ENCODE measurements at regions not wholly inside any gene's neighbourhood (a gene's known extent, or its start where the extent isn't known, plus 50 kb on each side); places are given as distances from the start of the nearest gene placed in this dataset.
A peak's percentile ranks its signal among the peaks of the same experiment; 100 is the strongest.
"Not testable (repeated sequence)": the region's sequence is repeated elsewhere in the genome, so short reads cannot be mapped to it uniquely, and the experiment has no call there.

GRCh38 chr6:57708061-57708460, 390.6 kb downstream of the PRIM2 start:
- H3K4me3 ChIP-seq (ENCODE audit: low read depth, low read length); DNase-seq (ENCODE audit: low read depth, low spot score); H3K27ac ChIP-seq (ENCODE audit: low read depth, low read length); POLR2A ChIA-PET; H3K9me3 ChIP-seq (ENCODE audit: control insufficient read depth, insufficient read depth, low read length); H3K27me3 ChIP-seq (ENCODE audit: control insufficient read depth, insufficient read depth, low read length); CTCF ChIA-PET: not testable (repeated sequence)

- POLR2A ChIA-PET; DNase-seq (ENCODE audit: low read depth, low spot score): not testable (repeated sequence)
Measured at GRCh38 chr6:57722546-57722945, 405.1 kb downstream of the PRIM2 start.

DNA sequence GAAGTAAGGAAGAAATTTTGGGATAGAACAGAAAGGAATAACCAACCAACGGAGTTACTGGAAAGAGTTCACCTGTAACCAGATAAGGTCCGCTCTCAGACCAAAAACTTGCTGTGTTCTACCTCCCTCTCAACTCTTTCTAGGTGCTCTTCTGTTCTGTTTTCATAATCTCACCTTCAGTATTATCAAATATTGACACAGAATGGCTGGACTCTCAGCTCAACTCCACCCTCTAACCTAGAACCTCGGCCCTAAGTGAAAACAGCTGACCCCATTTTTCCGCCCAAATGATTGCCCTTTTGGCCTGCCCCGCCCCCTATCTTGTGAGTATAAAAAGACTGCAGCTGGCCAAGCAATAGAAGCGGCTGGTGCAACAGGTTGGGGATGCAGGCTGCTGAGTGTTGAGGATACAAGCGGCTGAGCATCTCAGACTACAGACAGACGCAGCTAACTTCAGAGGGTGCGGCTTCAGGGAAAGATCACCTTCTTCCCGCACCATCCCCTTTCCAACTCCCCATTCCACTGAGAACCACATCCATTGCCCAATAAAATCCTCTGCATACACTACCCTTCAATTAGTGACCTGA, 406.5 kb downstream of the PRIM2 start:
- CTCF ChIA-PET; H3K4me3 ChIP-seq (ENCODE audit: low read depth, low read length); H3K9me3 ChIP-seq (ENCODE audit: control insufficient read depth, insufficient read depth, low read length); POLR2A ChIA-PET; H3K27me3 ChIP-seq (ENCODE audit: control insufficient read depth, insufficient read depth, low read length); DNase-seq (ENCODE audit: low read depth, low spot score); H3K27ac ChIP-seq (ENCODE audit: low read depth, low read length): not testable (repeated sequence)

More at GRCh38 chr6:57722546-57722945, 405.1 kb downstream of the PRIM2 start:
- H3K27me3 ChIP-seq (ENCODE audit: control insufficient read depth, insufficient read depth, low read length); H3K9me3 ChIP-seq (ENCODE audit: control insufficient read depth, insufficient read depth, low read length); CTCF ChIA-PET; H3K27ac ChIP-seq (ENCODE audit: low read depth, low read length); H3K4me3 ChIP-seq (ENCODE audit: low read depth, low read length): not testable (repeated sequence)

GRCh38 chr6:57729407-57729806, 412.0 kb downstream of the PRIM2 start:
- H3K9me3 ChIP-seq (ENCODE audit: control insufficient read depth, insufficient read depth, low read length); H3K27ac ChIP-seq (ENCODE audit: low read depth, low read length); POLR2A ChIA-PET; CTCF ChIA-PET; H3K4me3 ChIP-seq (ENCODE audit: low read depth, low read length); DNase-seq (ENCODE audit: low read depth, low spot score); H3K27me3 ChIP-seq (ENCODE audit: control insufficient read depth, insufficient read depth, low read length): not testable (repeated sequence)

- CTCF ChIA-PET; DNase-seq (ENCODE audit: low read depth, low spot score); H3K27me3 ChIP-seq (ENCODE audit: control insufficient read depth, insufficient read depth, low read length); H3K27ac ChIP-seq (ENCODE audit: low read depth, low read length); H3K4me3 ChIP-seq (ENCODE audit: low read depth, low read length); H3K9me3 ChIP-seq (ENCODE audit: control insufficient read depth, insufficient read depth, low read length); POLR2A ChIA-PET: not testable (repeated sequence)
Measured at GRCh38 chr6:57730726-57731125, 413.3 kb downstream of the PRIM2 start.

DNA sequence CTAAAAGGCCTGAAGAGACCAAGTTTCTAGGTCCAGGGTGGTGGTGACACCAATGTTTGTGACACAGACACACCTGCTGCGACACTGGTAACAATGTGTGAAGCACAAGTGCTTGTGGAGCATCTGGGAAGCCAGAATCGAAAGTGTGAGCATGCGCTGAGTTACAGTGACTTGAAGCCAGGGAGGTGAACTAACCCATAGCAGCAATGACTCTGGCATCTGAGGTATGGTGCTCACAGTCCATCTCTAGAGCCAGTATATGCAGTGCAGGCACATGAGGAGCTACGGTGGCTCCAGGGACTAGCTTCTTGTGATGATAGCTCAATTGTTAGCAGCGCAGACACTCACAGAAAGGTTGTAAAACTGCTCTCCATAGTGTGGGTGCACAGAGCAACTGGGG, 430.3 kb downstream of the PRIM2 start:
- CTCF ChIA-PET; H3K27me3 ChIP-seq (ENCODE audit: control insufficient read depth, insufficient read depth, low read length); H3K9me3 ChIP-seq (ENCODE audit: control insufficient read depth, insufficient read depth, low read length); H3K27ac ChIP-seq (ENCODE audit: low read depth, low read length); DNase-seq (ENCODE audit: low read depth, low spot score); H3K4me3 ChIP-seq (ENCODE audit: low read depth, low read length); POLR2A ChIA-PET: not testable (repeated sequence)

DNA sequence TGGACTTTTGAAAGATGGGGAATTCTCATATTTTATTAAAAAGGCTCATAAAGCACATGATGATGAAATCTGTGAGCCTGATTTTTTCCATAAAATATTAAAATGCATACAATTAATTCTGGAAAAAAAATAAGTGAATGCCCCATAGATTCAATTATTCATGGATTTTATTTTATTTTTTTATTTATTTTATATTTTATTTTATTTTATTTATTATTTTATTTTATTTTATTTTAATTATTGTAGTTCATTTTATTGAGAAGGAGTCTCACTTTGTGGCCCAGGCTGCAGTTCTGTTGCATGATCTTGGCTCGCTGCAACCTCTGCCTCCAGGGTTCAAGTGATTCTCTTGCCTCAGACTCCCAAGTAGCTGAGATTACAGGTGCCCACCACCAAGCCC, 442.4 kb downstream of the PRIM2 start:
- H3K27ac ChIP-seq (ENCODE audit: low read depth, low read length); POLR2A ChIA-PET; H3K27me3 ChIP-seq (ENCODE audit: control insufficient read depth, insufficient read depth, low read length); H3K9me3 ChIP-seq (ENCODE audit: control insufficient read depth, insufficient read depth, low read length); DNase-seq (ENCODE audit: low read depth, low spot score); H3K4me3 ChIP-seq (ENCODE audit: low read depth, low read length); CTCF ChIA-PET: not testable (repeated sequence)

GRCh38 chr6:57792720-57793397, 475.4 kb downstream of the PRIM2 start:
- H3K4me3 ChIP-seq (ENCODE audit: low read depth, low read length); DNase-seq (ENCODE audit: low read depth, low spot score); H3K27me3 ChIP-seq (ENCODE audit: control insufficient read depth, insufficient read depth, low read length); H3K27ac ChIP-seq (ENCODE audit: low read depth, low read length); POLR2A ChIA-PET; CTCF ChIA-PET; H3K9me3 ChIP-seq (ENCODE audit: control insufficient read depth, insufficient read depth, low read length): not testable (repeated sequence)

DNA sequence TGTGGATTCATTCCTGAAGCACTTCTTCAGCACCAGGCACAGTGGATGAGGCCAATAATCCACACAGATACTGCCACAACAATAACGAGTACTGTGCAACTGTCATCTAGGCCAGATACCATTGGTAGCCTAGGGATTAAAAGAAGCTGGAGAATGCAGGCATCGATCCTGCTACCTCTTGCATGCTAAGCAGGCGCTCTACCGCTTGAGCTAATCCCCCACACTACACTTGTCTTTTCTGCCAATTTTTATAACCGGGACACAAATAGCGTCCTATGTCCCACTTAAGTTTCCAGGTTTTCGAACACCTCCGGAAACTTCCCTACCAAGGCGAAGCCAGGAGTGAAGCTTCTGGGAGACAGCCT, 475.9 kb downstream of the PRIM2 start:
- H3K9me3 ChIP-seq (ENCODE audit: control insufficient read depth, insufficient read depth, low read length); H3K27me3 ChIP-seq (ENCODE audit: control insufficient read depth, insufficient read depth, low read length); CTCF ChIA-PET; H3K4me3 ChIP-seq (ENCODE audit: low read depth, low read length); DNase-seq (ENCODE audit: low read depth, low spot score); POLR2A ChIA-PET; H3K27ac ChIP-seq (ENCODE audit: low read depth, low read length): not testable (repeated sequence)

DNA sequence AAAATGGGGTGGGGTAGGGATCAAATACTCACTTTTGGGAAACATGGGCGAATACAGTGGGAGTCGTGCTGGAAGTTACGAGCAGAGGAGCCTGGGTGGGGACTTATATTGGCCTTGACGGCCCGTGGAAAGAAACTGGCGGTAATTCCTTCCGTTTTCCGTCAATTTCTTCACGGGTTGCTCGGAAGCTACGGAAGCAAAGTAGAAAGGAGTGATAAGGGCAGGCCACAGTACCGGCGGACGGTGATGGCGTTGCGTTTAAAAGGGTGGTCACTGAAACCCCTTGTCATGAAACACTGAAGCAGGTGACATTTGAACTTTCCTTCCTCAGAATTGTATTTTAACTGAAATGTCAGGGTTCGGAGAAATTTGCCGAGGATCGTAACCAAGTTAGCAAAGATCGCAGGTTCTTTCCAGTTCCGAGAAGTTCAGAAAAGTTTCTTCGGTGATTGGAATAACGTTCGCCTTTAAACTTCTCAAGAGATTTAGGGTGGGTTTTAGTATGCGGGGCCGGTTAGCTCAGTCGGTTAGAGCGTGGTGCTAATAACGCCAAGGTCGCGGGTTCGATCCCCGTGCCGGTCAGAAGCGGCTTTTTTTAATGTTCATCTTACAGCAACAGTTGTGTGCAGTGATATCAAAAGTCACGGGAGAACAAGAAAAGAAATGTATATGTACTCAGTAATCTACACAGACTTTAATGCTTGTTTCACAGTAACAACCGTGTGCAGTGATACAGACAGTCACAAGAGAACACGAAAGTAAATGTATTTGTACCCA, 482.5 kb downstream of the PRIM2 start:
- H3K27me3 ChIP-seq (ENCODE audit: control insufficient read depth, insufficient read depth, low read length); CTCF ChIA-PET; H3K27ac ChIP-seq (ENCODE audit: low read depth, low read length); POLR2A ChIA-PET; H3K9me3 ChIP-seq (ENCODE audit: control insufficient read depth, insufficient read depth, low read length): not testable (repeated sequence)
- peak overlapping the region; percentile 49 for H3K4me3 ChIP-seq (ENCODE audit: low read depth, low read length)
- DNase-seq (ENCODE audit: low read depth, low spot score) = peak; percentile 8

DNA sequence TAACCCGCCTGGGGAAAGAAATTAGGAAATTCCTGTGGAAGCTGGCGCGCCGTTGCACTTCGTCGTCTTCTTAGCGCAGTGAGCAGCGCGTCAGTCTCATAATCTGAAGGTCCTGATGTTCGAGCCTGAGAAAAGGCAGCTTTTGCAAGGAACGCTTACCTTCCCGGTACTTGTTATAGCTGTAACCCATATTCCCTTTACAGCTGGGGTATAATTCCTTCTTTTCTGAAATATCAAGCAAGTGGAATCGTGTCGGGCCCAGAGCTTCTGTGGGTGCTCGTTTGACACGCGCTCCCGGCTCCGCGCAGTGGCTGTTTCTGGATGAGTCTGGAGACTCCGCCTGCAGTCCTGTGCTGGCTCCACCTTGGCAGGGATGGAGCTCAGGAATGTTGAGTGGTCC, 491.2 kb downstream of the PRIM2 start:
- H3K27ac ChIP-seq (ENCODE audit: low read depth, low read length); POLR2A ChIA-PET; H3K27me3 ChIP-seq (ENCODE audit: control insufficient read depth, insufficient read depth, low read length); DNase-seq (ENCODE audit: low read depth, low spot score); H3K4me3 ChIP-seq (ENCODE audit: low read depth, low read length); H3K9me3 ChIP-seq (ENCODE audit: control insufficient read depth, insufficient read depth, low read length); CTCF ChIA-PET: not testable (repeated sequence)

DNA sequence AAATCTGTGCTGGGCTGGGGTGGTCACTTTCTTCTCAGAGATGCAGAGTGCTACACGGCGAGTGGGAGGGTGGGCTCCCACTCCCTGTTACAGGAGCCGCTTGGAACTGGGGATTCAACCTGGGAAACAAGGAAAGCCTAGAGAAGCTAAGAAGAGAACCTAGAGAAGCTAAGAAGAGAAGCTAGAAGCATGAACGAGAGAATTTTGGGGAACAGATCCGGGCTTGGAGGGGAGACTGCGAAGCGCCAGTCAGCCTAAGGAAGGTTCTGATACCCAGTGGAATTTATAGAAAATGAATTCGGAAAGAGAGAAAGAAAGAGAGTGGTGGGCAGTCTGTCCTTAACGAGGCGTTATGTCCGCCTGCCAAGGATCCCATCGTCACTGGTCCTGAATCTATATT, 492.0 kb downstream of the PRIM2 start:
- CTCF ChIA-PET; H3K27me3 ChIP-seq (ENCODE audit: control insufficient read depth, insufficient read depth, low read length); DNase-seq (ENCODE audit: low read depth, low spot score); H3K9me3 ChIP-seq (ENCODE audit: control insufficient read depth, insufficient read depth, low read length); POLR2A ChIA-PET; H3K27ac ChIP-seq (ENCODE audit: low read depth, low read length); H3K4me3 ChIP-seq (ENCODE audit: low read depth, low read length): not testable (repeated sequence)

Measured in AG04450 (cell line).